ENCODE measurements at regions not wholly inside any gene's neighbourhood (a gene's known extent, or its start where the extent isn't known, plus 50 kb on each side); places are given as distances from the start of the nearest gene placed in this dataset.
A peak's percentile ranks its signal among the peaks of the same experiment; 100 is the strongest.
"Not testable (repeated sequence)": the region's sequence is repeated elsewhere in the genome, so short reads cannot be mapped to it uniquely, and the experiment has no call there.

DNA sequence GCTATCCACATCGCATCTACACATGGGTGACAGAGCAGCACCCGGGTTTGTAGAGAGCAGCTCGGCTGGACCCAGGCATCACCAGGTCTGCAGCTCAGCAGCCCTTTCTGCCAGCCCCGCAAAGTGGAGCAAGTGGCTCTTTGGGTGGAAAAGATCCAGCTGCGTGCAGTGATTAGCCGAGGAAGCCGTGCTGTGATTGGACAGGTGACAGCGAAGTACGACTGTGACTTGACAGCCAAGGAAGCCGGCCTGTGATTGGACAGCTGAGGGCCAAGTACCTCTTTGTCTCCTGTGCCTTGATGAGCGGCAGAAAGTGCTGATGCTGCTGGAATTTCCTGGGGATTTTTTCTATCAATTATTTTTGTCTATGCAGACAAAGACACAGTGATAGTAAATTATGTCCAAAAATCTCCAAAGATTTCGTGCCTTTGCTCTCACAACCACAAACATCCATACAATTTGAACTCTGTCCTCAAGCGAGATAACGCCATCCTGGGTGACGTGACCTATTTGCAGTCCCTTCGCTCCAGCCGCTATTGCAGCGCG is 62.3 kb upstream of the GPR31 start:
- TF ChIP-seq, protein P1, sequence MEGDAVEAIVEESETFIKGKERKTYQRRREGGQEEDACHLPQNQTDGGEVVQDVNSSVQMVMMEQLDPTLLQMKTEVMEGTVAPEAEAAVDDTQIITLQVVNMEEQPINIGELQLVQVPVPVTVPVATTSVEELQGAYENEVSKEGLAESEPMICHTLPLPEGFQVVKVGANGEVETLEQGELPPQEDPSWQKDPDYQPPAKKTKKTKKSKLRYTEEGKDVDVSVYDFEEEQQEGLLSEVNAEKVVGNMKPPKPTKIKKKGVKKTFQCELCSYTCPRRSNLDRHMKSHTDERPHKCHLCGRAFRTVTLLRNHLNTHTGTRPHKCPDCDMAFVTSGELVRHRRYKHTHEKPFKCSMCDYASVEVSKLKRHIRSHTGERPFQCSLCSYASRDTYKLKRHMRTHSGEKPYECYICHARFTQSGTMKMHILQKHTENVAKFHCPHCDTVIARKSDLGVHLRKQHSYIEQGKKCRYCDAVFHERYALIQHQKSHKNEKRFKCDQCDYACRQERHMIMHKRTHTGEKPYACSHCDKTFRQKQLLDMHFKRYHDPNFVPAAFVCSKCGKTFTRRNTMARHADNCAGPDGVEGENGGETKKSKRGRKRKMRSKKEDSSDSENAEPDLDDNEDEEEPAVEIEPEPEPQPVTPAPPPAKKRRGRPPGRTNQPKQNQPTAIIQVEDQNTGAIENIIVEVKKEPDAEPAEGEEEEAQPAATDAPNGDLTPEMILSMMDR (IDR thresholded peaks at IDR 0.05; ENCODE audit: insufficient read depth, low read length, severe bottlenecking), result no peak
- no peak for FAIRE-seq
- Histone ChIP-seq H3K4me3 (ENCODE audit: low read depth, low read length) (no peak overlapping the region), H3K36me3 (ENCODE audit: control insufficient read depth, insufficient read depth, low read length) (no peaks in the 10 kb centered on the region), H3K27me3 (ENCODE audit: control insufficient read depth, insufficient read depth, low read length) (no peaks in the 10 kb centered on the region)
- no peak for DNase-seq (ENCODE audit: low read depth)

DNA sequence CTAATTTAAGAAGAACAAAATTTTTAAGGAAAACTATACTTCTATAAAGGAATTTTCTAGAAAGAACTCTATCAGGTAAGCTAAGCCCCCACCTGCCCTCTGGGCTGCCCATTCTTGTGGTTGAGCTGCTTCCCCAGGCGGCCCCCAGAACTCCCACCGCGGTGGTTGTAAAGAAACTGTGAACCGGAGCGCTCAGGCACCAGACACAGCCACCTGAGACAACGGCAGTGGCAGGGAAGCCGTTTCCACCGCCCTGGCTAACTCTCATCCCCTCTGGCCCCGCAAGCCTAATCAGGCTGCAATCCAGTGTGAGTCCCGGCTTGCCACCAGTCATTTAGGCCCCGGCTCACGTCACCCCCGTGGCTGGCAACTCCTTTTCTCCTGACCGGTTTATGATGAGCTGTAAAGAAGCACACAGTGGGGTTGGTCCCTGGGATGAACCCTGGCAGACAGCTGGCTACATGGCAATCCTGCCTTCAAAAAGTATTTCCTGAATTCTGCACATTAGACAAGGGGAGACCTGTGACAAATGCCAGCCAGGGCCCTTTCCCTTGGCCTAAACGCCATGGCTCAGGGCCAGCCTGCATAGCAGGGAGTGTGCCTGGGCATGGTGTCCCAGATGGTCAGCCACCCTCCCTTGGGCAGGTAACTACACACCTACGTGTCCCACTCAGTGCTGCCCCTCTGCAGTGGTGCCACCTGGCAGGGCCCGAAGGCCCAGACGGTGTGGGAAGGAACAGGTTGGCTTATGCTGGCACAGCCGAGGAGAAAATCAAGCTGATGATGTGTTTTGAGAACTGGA is 63.8 kb upstream of the GPR31 start:
- DNase-seq (ENCODE audit: low read depth), result no peak
- FAIRE-seq, result peak; percentile 68
- Histone ChIP-seq H3K4me3 (ENCODE audit: low read depth, low read length) (no peak overlapping the region), H3K27me3 (ENCODE audit: control insufficient read depth, insufficient read depth, low read length) (no peaks in the 10 kb centered on the region), H3K36me3 (ENCODE audit: control insufficient read depth, insufficient read depth, low read length) (no peaks in the 10 kb centered on the region)
- TF ChIP-seq, protein P1 (IDR thresholded peaks at IDR 0.05; ENCODE audit: insufficient read depth, low read length, severe bottlenecking), result no peak

DNA sequence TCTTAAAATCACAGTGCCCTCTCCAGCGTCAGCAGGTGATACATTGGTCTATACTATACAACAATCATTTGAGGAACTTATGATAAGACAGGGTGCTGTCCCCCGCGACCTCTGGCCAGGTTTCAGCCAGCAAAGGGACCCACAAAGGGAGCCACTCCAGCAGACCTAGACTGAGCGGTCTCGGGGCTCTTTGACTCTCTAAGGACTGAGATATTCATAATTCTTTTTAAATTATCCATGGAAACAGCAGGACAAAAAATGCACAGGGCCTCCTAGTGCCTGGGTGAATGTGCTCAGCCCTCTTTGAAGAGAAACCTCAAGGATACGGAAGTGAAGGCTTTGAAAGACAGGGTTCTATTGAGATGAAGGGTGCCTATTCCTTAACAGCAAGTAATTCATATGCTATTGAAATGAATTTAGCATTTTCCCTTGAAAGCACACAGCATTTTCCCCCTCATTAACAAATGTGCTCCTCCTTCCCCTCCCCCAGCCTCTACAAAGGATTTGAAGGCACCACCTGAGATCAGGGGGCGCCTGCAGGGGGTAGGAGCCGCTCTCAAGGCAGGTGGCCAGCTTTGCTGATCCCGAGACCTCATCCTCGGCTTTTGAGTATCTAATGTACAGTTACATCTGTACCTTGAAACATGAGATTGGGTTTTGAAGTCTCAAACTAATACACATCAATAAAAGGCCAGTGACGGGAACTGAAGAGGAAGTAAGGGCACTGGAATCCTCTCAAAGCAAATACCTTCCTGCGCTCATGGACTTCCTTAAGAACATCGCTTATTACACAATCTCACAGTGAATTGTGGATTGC is 65.3 kb upstream of the UNC93A start:
- not testable (repeated sequence) for FAIRE-seq; H3K27me3 ChIP-seq (ENCODE audit: control insufficient read depth, insufficient read depth, low read length); H3K4me3 ChIP-seq (ENCODE audit: low read depth, low read length); H3K36me3 ChIP-seq (ENCODE audit: control insufficient read depth, insufficient read depth, low read length)
- DNase-seq (ENCODE audit: low read depth), result peak; percentile 11

DNA sequence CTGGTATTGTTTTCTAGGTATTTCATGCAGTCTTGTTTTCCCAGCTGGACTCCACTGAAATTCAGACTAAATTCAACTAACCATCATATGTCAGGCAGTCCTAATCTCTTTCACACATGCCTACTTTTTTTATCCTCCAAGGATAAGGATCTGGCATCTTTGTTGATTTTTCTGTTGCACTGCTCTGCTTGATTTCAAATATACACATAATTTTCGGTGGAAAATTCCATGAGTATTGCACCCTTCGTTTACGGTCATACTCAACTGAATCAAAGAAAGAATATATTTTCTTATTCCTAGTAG is 64.8 kb upstream of the UNC93A start:
- Histone ChIP-seq H3K27me3 (ENCODE audit: control insufficient read depth, insufficient read depth, low read length) (no peaks in the 10 kb centered on the region), H3K36me3 (ENCODE audit: control insufficient read depth, insufficient read depth, low read length) (no peaks in the 10 kb centered on the region), H3K4me3 (ENCODE audit: low read depth, low read length) (no peak overlapping the region)
- no peak for DNase-seq (ENCODE audit: low read depth)
- TF ChIP-seq, protein P1 (IDR thresholded peaks at IDR 0.05; ENCODE audit: insufficient read depth, low read length, severe bottlenecking), result no peak
- no peak for FAIRE-seq

DNA sequence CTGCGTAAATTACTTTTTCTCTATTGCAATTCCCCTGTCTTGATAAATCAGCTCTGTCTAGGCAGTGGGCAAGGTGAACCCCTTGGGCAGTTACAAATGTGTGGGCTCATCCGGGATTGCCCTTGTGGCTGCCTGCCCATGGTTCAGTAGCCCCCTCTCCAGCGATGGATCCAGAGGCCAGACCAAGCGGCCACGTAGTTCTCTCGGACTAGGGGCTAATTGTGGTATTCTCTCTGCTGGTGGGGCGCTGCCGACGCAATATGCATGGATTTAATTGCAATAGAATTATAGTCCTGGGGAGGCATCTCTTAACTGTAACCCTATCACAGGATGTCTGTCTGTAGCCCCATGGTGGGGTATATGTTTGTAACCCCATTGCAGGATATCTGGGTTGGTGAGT is 64.3 kb upstream of the UNC93A start:
- no peaks in the 10 kb centered on the region for H3K27me3 ChIP-seq (ENCODE audit: control insufficient read depth, insufficient read depth, low read length)
- no peak overlapping the region for H3K4me3 ChIP-seq (ENCODE audit: low read depth, low read length)
- H3K36me3 ChIP-seq (ENCODE audit: control insufficient read depth, insufficient read depth, low read length), result no peaks in the 10 kb centered on the region
- no peak for DNase-seq (ENCODE audit: low read depth)
- no peak for FAIRE-seq
- TF ChIP-seq, protein P1 (IDR thresholded peaks at IDR 0.05; ENCODE audit: insufficient read depth, low read length, severe bottlenecking), result no peak

DNA sequence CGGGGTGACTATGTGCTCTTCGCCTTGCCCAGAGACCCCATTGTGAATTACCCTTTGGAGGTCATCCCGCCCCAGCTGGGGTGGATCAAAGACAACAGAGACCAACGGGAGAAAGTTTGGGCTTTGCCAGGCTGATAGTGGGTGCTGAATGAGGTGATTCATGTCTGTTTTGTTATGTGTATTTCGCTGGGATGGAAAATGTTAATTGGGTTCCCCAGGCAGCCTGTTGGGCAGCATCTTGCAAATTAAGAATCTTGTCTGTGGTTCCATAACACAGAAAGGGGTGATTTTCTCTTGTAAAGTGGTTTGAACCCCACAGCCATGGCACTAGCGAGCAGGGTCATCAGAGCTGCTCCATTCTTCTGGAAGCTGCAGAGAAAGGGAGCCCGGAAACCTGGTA is 63.1 kb upstream of the UNC93A start:
- no peak for DNase-seq (ENCODE audit: low read depth)
- TF ChIP-seq, protein P1 (IDR thresholded peaks at IDR 0.05; ENCODE audit: insufficient read depth, low read length, severe bottlenecking), result no peak
- Histone ChIP-seq H3K36me3 (ENCODE audit: control insufficient read depth, insufficient read depth, low read length) (no peaks in the 10 kb centered on the region), H3K4me3 (ENCODE audit: low read depth, low read length) (no peak overlapping the region), H3K27me3 (ENCODE audit: control insufficient read depth, insufficient read depth, low read length) (no peaks in the 10 kb centered on the region)
- no peak for FAIRE-seq

Measured in bronchial epithelial cell (primary cell).